Endothelial cell of hepatic sinusoid (primary cell): ENCODE measurements at regions not wholly inside any gene's neighbourhood (a gene's known extent, or its start where the extent isn't known, plus 50 kb on each side); places are given as distances from the start of the nearest gene placed in this dataset.

Experiments used
- in situ Hi-C: cut with HindIII; loops from 2 replicates; pipeline ENCODE4 v1.10.0; 2017; ENCODE audit warnings: low sequenced_read_pairs

DNA sequence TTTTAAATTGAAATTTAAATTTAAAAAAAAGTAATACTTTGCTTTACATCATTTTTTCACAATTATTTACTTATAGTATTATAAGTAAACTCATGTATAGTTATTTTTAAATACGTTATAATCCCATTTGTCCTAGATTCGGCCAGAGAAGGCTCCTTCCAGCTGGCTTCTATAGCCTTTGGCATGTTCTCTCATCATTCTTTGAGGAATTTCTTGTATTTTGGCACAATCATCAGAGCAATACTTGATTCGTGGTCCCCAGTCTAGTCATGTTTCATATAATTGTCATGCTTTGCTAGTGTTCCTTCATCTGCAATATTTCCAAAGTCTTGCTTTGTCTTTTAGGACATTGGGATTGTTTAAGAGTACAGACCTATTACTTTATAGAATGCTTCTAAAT, 1037.9 kb upstream of the AGA start:
- in situ Hi-C loops, result no loop called here

- in situ Hi-C loops, result no loop called here
These were observed 1038.6 kb upstream of the AGA start for GRCh38 chr4:178480881-178481280.

DNA sequence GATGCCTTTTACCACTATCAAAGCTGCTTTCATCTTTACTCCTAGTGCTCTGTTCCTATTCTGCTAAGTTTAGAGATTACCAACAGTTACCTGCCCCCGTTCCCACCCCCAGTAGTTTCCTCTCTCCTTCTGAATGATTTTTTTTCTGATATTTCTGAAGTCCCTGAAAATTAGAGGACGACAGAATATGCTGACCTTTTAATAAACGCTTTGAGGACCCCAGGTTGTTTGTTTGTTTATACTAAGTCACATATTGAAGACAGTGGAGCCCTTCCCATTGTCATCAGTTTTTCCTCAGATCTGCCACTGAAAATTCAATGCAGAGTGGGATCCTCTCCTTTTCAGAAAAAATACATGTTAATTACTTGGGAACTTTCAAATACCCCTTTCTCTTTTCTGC, 1039.3 kb upstream of the AGA start:
- in situ Hi-C loops, result no loop called here

DNA sequence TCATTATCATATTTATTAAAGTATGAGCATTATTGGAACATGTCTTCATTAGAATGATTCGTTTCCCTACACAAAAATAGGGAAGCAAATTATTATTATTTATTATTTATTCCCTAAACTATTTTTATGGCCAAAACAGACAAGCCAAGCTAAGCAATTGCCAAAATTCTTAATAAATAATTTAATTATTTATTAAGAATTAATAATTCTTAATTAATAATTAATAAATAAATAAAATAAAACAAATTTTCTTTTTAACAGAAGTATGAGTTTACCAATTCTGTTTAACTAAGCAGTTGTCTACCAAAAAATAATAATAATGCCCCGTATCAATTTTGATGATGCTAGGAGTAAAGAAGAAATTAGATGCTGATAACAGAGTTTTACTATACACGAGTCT, 1080.8 kb upstream of the AGA start:
- in situ Hi-C loops, result no loop called here

DNA sequence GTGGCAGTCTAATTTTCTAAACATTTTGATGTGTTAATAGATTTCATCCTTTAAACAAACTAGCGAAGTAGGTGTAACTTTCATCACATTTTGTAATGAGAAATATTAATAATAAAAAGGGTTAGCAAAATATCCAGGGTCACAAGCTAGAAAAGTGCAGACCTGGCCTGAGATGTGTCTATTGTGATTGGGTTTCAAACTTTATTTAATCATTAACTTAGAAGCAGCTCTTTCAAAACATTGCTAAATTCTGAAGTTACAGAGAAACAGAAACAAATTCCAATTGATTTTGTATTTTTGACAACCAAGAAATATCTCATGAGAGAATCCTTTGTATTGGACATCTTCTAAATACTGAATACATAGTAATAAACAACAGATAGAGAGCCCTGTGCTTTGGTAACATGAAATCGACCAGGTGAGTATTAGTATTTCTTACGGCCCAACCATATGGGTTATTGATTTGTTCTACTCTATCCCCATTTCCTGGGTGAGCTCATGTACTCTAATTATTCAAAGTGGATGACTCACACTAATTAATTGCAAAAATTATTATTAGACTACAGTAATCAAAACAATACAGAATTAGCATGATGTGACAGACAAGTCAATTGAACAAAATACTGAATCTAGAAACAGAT, 1093.8 kb upstream of the AGA start:
- in situ Hi-C loops, result no loop called here

- in situ Hi-C loops, result no loop called here
These were observed 1111.0 kb upstream of the AGA start for GRCh38 chr4:178553201-178553600.

- in situ Hi-C loops, result no loop called here
These were observed 1112.1 kb upstream of the AGA start for GRCh38 chr4:178554352-178554751.

DNA sequence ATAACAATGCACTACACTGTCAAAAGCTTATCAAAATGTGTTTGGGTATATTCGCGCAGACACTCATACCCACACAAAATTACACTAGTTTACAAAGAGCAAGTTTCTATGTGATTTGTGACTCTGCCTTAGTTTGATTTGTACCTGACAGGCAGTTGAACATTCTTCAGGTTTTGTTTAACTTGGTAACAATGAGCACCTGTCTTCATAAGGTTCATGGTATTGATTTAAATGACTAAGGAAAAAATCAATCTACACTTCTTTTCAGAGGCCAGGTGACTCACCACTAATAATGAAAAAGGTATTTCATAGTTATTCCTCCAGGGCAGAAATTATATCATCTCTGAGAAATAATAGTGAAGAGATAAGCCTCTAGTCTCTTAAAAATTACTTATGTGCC, 1114.6 kb upstream of the AGA start:
- in situ Hi-C loops, result no loop called here

GRCh38 chr4:178577933-178578332, 1135.7 kb upstream of the AGA start:
- in situ Hi-C loops, result no loop called here

GRCh38 chr4:178595500-178596138, 1153.4 kb upstream of the AGA start:
- in situ Hi-C loops, result no loop called here

DNA sequence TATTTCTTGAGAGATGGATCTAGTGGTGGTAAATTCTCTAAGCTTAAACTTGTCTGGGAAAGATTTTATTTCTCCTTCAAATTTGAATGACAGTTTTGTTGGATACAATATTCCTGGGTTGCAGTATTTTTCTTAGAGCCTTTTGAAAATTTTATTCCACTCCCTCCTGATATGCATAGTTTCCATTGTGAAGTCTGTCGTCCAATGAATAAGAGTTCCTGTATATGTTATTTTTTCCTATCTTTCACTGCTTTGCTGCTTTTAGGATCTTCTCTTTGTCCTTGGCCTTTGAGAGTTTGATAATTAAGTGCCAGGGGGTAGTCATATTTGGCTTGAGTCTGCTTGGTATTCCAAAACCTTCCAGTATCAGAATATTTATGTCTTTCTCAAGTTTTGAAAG, 1156.4 kb upstream of the AGA start:
- in situ Hi-C loops, result no loop called here

DNA sequence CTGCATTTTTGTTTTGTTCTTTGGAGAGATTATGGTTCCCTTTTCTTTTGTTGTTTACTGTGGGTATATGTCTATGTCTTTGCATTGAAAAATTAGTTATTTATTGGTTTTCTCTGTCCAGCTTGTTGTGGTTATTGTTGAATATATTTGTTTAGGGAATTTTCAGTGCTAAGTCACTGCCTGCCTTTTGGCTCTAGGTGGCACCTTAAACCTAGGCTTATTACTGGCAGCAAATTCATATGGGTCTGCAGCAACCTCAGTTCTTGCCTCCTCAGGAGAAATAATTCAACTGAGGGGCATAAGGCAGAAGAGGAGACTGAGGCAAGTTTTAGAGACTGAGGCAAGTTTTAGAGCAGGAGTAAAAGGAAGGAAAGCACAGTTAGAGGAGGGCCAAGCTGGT, 1157.3 kb upstream of the AGA start:
- in situ Hi-C loops, result no loop called here

GRCh38 chr4:178602833-178603232, 1160.6 kb upstream of the AGA start:
- in situ Hi-C loops, result no loop called here

DNA sequence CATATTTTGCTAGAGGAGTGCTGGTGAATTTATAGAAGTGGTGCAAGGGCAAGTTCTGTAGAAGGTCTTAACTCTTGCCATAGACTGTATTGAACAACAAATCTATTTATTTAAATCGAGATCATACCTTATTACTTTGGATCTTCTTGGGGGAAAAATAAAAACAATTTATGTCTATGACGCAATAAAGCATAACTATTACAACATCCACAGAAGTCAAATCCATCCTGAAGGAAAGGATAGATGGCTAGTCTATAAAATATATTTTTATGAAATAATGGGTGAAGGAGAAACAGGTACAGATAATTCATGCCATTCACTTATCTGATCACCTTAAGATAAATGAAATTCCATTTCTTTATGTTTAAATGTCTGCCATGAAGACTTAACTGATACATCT, 1168.8 kb upstream of the AGA start:
- in situ Hi-C loops, result no loop called here

DNA sequence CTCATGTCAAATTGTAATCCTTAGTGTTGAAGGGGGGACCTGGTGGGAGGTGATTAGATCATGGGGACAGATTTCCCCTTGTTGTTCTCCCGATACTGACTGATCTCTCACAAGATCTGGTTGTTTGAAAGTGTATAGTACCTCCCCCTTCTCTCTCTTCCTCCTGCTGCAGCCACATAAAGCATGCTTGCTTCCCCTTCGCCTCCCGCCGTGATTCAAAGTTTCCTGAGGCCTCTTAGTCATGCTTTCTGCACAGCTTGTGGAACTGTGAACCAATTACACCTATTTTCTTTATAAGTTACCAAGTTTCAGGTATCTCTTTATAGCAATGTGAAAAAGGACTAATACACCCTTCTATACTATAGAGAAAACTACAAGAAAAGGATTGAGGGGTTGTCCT, 1170.5 kb upstream of the AGA start:
- in situ Hi-C loops, result no loop called here

DNA sequence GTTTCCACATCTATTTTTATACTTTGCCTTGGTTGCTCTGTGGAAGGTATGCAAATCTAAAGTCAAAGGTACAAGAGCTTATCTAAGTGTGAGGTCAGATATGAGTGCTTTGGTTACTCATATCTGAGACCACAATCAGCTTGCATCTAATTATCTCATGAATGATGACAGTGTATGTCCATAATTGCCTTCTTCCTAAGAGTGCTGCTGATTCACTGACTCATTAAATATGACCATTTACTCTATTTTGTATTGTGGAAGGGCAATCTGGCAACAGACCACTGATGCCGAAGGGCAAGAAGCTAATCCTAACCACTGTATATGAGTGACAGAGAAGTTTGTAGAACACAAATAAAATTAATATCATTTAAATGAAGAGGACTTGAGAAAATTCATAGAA, 1190.2 kb upstream of the AGA start:
- in situ Hi-C loops, result no loop called here

DNA sequence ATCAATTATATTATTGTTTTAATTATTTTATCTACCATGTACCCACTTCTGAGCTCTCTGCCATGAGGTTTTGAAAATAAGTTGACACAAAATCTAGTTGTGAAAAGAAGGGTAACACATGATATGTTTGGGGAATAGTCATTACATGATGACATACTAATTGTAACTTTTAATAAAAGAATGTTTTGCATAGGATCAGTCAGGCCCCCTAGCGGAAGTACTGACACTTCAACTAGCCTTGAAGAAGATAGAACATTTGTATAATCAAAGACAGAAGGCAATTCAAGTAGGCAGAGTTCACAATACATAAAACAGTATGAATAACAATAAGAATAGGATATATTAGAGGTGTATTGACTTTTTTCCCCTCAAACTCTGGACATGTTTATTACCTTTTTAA, 1191.0 kb upstream of the AGA start:
- in situ Hi-C loops, result no loop called here

DNA sequence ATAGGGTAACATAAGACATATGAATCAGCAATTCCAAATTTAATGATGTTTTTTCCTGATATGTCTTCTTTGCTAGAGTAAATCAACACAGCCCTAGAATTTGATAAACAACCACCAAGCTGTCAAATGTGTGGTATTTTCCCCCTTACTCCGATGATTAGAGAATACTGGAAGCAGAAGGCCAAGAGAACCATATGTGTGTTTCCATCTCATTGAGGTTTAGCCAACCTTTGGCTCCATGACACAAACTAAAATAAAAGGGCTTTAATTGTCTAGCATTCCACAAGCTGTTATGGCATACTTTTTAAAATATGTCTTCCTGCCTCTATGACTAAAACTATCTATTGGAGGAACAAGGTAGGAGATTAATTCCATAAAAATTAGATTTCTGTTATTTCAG, 1222.4 kb upstream of the AGA start:
- in situ Hi-C loops, result no loop called here

DNA sequence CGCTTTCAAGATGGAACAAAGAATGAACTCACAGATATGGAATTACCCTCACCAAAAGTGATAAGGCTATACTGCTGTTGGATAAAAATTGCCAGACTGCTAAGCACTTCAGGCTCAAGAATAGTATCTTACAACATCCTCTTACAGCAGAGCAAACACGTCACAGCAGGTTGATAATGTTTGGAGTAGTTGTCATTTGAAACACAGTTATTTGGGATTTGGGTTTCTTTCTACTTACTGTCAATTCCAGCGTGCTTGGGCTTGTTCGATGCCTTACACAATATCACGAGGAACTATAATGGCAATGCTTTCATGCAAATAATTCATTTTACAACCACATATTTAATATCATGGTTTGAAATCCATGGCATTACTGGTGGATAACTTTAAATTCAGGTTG, 1223.7 kb upstream of the AGA start:
- in situ Hi-C loops, result no loop called here

DNA sequence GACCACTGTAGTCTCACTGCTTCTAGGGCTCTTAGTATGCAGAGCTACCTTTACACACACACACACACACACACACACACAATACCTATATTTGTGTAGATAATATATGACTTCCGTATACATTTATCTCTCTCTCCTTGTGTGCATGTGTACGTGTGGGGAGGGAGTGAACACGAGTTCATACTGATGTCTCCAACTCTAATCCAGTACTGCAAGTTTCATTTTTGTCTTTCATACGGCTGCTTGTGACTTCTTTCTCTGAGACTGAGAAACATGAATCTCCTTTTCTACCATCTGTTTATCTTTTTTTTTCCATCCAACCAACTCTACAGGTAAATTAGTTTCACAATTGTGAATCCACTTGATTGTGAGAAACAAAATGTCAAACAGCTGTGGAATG, 1229.5 kb upstream of the AGA start:
- in situ Hi-C loops, result no loop called here

DNA sequence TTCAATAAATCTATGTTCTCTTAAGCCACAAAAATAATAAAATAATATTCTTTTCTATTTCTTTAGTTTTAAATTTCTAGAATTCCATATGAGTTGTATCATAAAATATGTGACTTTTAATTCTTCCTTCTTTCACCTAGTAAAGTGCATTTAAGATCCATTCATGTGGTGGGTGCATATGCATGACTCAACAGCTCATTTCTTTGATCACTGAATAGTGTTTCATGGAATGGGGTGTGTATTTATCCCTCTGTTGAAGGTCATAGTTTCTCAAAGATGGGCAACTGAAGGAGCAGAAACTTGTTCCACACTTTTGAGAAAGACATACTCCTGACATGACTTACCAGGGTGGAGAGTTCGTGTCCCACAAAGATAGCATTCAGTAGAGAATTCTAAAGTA, 1230.3 kb upstream of the AGA start:
- in situ Hi-C loops, result no loop called here

GRCh38 chr4:178681871-178682270, 1239.6 kb upstream of the AGA start:
- in situ Hi-C loops, result no loop called here

DNA sequence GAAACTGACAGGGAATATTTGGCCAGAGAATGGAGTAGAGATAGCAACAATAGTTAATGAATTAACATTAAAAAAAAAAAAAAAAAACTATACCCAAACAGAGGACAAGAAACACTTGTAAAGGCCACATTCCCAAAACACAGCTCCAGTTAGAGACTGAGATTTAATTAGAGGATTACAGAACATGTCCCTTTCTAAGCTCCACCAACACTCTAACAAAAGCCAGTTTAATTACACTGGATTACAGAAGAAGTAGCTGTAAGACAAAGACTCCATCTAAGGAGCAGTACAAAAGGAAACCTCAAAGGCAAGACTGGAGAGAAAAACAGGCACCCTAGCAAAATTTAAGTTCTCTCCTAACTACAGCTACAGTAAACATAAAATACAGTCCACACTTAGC, 1247.7 kb upstream of the AGA start:
- in situ Hi-C loops, result no loop called here
